ENCODE measurements at regions not wholly inside any gene's neighbourhood (a gene's known extent, or its start where the extent isn't known, plus 50 kb on each side); places are given as distances from the start of the nearest gene placed in this dataset.

DNA sequence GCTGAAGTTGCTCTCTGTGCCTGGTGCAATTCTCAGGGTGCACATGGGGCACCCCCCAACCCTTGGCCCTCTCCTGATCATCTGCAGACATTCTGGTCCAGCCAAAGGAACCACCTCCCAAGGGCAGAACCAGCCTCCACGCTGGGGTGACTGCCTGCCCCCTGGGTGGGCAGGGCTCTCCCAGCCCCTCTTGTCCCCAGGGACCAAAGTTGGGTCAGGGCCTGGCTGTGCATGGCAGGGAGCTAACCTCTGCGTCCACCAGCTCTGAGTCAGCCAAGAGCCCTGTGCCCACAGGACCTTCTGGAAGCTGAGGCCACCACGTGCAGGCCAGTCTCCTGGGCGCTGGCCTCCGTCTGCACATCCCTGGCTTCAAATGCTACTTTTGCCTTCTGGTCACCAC lies 101.9 kb downstream of the SIK1 start:
- no peaks in the 10 kb centered on the region for H3K9me2 ChIP-seq (ENCODE audit: low read depth, low read length)
- peaks cover 6% of the 10 kb centered on the region for H3K4me1 ChIP-seq (ENCODE audit: insufficient read depth, low read length, severe bottlenecking)
- H3K27ac ChIP-seq (ENCODE audit: low read depth, low read length, poor library complexity, severe bottlenecking): no peak overlapping the region
- H4K20me1 ChIP-seq (ENCODE audit: insufficient read depth, low read length): no peaks in the 10 kb centered on the region
- H3K4me3 ChIP-seq (ENCODE audit: low read depth, low read length, poor library complexity, severe bottlenecking): no peak overlapping the region
- H3K79me2 ChIP-seq (ENCODE audit: insufficient read depth, low read length): no peaks in the 10 kb centered on the region
- no peak for TF ChIP-seq EZH2 (IDR thresholded peaks at IDR 0.05; ENCODE audit: borderline replicate concordance, low read length)
- TF ChIP-seq CTCF (IDR thresholded peaks at IDR 0.05; ENCODE audit: low read length): no peak
- H2AFZ ChIP-seq (ENCODE audit: low read length): no peak overlapping the region
- H3K36me3 ChIP-seq (ENCODE audit: insufficient read depth, low read length): no peaks in the 10 kb centered on the region
- no peaks in the 10 kb centered on the region for H3F3A ChIP-seq (ENCODE audit: insufficient read depth, low read length)
- H3K9ac ChIP-seq (ENCODE audit: low read length): no peak overlapping the region
- no peak overlapping the region for H3K4me2 ChIP-seq (ENCODE audit: low read length)
- H3K27me3 ChIP-seq (ENCODE audit: insufficient read depth, low read length): peaks cover 18% of the 10 kb centered on the region
- H3K9me3 ChIP-seq (ENCODE audit: low read length): no peaks in the 10 kb centered on the region

DNA sequence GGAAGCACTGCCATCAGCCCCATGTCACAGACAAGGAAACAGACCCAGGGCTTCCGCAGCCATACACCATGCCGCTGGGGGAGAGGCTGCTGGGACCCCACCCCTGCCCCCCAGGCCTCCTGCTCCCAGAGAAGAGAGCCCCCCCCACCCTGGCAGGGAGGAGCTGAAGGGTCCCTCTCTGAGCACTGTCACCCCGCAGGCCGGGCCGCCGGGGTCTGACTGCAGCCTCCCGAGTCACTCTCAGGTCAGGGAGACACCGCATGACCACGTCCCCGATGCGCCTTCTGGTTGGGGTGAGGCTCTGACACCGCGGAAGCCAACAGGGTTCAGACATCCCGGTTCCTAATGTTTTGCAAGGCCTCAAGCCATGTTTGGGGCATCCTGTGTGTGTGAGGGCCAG lies 102.3 kb downstream of the SIK1 start:
- peaks cover 18% of the 10 kb centered on the region for H3K27me3 ChIP-seq (ENCODE audit: insufficient read depth, low read length)
- H3K4me1 ChIP-seq (ENCODE audit: insufficient read depth, low read length, severe bottlenecking): peaks cover 6% of the 10 kb centered on the region
- H3F3A ChIP-seq (ENCODE audit: insufficient read depth, low read length): no peaks in the 10 kb centered on the region
- H4K20me1 ChIP-seq (ENCODE audit: insufficient read depth, low read length): no peaks in the 10 kb centered on the region
- H3K9me3 ChIP-seq (ENCODE audit: low read length): no peaks in the 10 kb centered on the region
- H3K27ac ChIP-seq (ENCODE audit: low read depth, low read length, poor library complexity, severe bottlenecking): no peak overlapping the region
- H3K9me2 ChIP-seq (ENCODE audit: low read depth, low read length): no peaks in the 10 kb centered on the region
- H3K4me2 ChIP-seq (ENCODE audit: low read length): no peak overlapping the region
- no peak overlapping the region for H3K4me3 ChIP-seq (ENCODE audit: low read depth, low read length, poor library complexity, severe bottlenecking)
- no peaks in the 10 kb centered on the region for H3K36me3 ChIP-seq (ENCODE audit: insufficient read depth, low read length)
- H3K79me2 ChIP-seq (ENCODE audit: insufficient read depth, low read length): no peaks in the 10 kb centered on the region
- TF ChIP-seq CTCF (IDR thresholded peaks at IDR 0.05; ENCODE audit: low read length): no peak
- no peak for TF ChIP-seq EZH2 (IDR thresholded peaks at IDR 0.05; ENCODE audit: borderline replicate concordance, low read length)
- H3K9ac ChIP-seq (ENCODE audit: low read length): no peak overlapping the region
- H2AFZ ChIP-seq (ENCODE audit: low read length): no peak overlapping the region

GRCh38 chr21:43323244-43324005 lies 103.5 kb downstream of the SIK1 start:
- Histone ChIP-seq H3K9me3 (ENCODE audit: low read length) (no peaks in the 10 kb centered on the region), H3K4me2 (ENCODE audit: low read length) (no peak overlapping the region), H2AFZ (ENCODE audit: low read length) (no peak overlapping the region), H3K27ac (ENCODE audit: low read depth, low read length, poor library complexity, severe bottlenecking) (no peak overlapping the region), H3K4me1 (ENCODE audit: insufficient read depth, low read length, severe bottlenecking) (peaks cover 6% of the 10 kb centered on the region), H3K79me2 (ENCODE audit: insufficient read depth, low read length) (no peaks in the 10 kb centered on the region), H3K4me3 (ENCODE audit: low read depth, low read length, poor library complexity, severe bottlenecking) (no peak overlapping the region), H3F3A (ENCODE audit: insufficient read depth, low read length) (no peaks in the 10 kb centered on the region), H4K20me1 (ENCODE audit: insufficient read depth, low read length) (no peaks in the 10 kb centered on the region), H3K9me2 (ENCODE audit: low read depth, low read length) (no peaks in the 10 kb centered on the region), H3K36me3 (ENCODE audit: insufficient read depth, low read length) (no peaks in the 10 kb centered on the region), H3K27me3 (ENCODE audit: insufficient read depth, low read length) (peaks cover 17% of the 10 kb centered on the region), H3K9ac (ENCODE audit: low read length) (no peak overlapping the region)
- no peak for TF ChIP-seq EZH2 (IDR thresholded peaks at IDR 0.05; ENCODE audit: borderline replicate concordance, low read length)
- TF ChIP-seq CTCF (IDR thresholded peaks at IDR 0.05; ENCODE audit: low read length): no peak
